PC-9 (cell line): ENCODE measurements at regions not wholly inside any gene's neighbourhood (a gene's known extent, or its start where the extent isn't known, plus 50 kb on each side); places are given as distances from the start of the nearest gene placed in this dataset.

Experiments used
- BruUV-seq: library from RNA; stranded (reverse); fragments of 400-500 nt; replicated peaks from 2 replicates; lab custom pipeline; 2021; lab: Mats Ljungman, UMichigan
- CTCF ChIA-PET: fragments of 300-600 bp; sonication (Branson Sonifier 250); formaldehyde crosslinking; loops from one replicate; lab custom pipeline; 2022; ENCODE audit warnings: antibody characterized with exemption; lab: Charles Lee
- POLR2A ChIA-PET: fragments of 300-600 bp; sonication (Branson Sonifier 250); formaldehyde crosslinking; loops from one replicate; lab custom pipeline; 2022; ENCODE audit warnings: antibody characterized with exemption; ENCODE audit not compliant: unreplicated experiment; lab: Charles Lee
- DNase-seq, 2 experiments: peaks; one replicate each; pipeline versions ENCODE4 v3.0.0 to v3.0.0-alpha.2; 2015 to 2022; ENCODE audit warnings: mixed read lengths in 1 of 2
- H2AFZ ChIP-seq: fragments of 200-600 bp; sonication (generic); 2 replicates; pipeline ENCODE4 v1.8.1; 2017; ENCODE audit warnings: antibody characterized with exemption
- H3F3A ChIP-seq: fragments of 200-600 bp; sonication (generic); 2 replicates; pipeline ENCODE4 v1.8.1; 2017; ENCODE audit warnings: antibody characterized with exemption, mild to moderate bottlenecking, low read depth; ENCODE audit not compliant: insufficient read depth
- H3K27ac ChIP-seq: fragments of 200-600 bp; sonication (generic); 2 replicates; pipeline ENCODE4 v1.6.1; 2016; ENCODE audit warnings: mixed run types
- H3K27me3 ChIP-seq: fragments of 200-600 bp; sonication (generic); 2 replicates; pipeline ENCODE4 v1.6.1; 2016; ENCODE audit warnings: low read depth, mixed run types; ENCODE audit not compliant: insufficient read depth
- H3K36me3 ChIP-seq: fragments of 200-600 bp; sonication (generic); 2 replicates; pipeline ENCODE4 v1.6.1; 2016; ENCODE audit warnings: low read depth, mixed run types
- H3K4me1 ChIP-seq: fragments of 200-600 bp; sonication (generic); replicated peaks from 2 replicates; pipeline ENCODE4 v1.6.1; 2016; ENCODE audit warnings: mixed run types; ENCODE audit not compliant: insufficient read depth
- H3K4me2 ChIP-seq: fragments of 200-600 bp; sonication (generic); 2 replicates; pipeline ENCODE4 v1.6.1; 2017; ENCODE audit warnings: mixed run types
- H3K4me3 ChIP-seq: fragments of 200-600 bp; sonication (generic); 2 replicates; pipeline ENCODE4 v1.6.1; 2016; ENCODE audit warnings: mixed run types
- H3K79me2 ChIP-seq: fragments of 200-600 bp; sonication (generic); 2 replicates; pipeline ENCODE4 v1.6.1; 2017; ENCODE audit warnings: low read depth, mixed run types
- H3K9me2 ChIP-seq: fragments of 200-600 bp; sonication (generic); 2 replicates; pipeline ENCODE4 v1.8.1; 2017; ENCODE audit warnings: mild to moderate bottlenecking; ENCODE audit not compliant: insufficient read depth
- H3K9me3 ChIP-seq: fragments of 200-600 bp; sonication (generic); 2 replicates; pipeline ENCODE4 v1.8.1; 2016; ENCODE audit warnings: low read depth; ENCODE audit not compliant: insufficient read depth
- H4K20me1 ChIP-seq: fragments of 200-600 bp; sonication (generic); 2 replicates; pipeline ENCODE4 v1.8.1; 2017; ENCODE audit not compliant: insufficient read depth
- CTCF ChIP-seq: fragments of 200-600 bp; sonication (generic); conservative IDR thresholded peaks from 2 replicates; pipeline ENCODE4 v1.6.1; 2017; ENCODE audit warnings: mixed run types, antibody characterized with exemption, mild to moderate bottlenecking, moderate library complexity
- EZH2 ChIP-seq: fragments of 200-600 bp; sonication (generic); IDR thresholded peaks from 2 replicates; pipeline ENCODE4 v1.8.0; 2017; ENCODE audit warnings: antibody characterized with exemption, low read depth
- intact Hi-C: fragments of 100-400 bp; cut with micrococcal nuclease; formaldehyde crosslinking; loops from one replicate; pipeline ENCODE4 v1.10.0; 2022; ENCODE audit not compliant: unreplicated experiment

- H3K36me3 ChIP-seq, result no peaks in the 10 kb centered on the region
- no peaks in the 10 kb centered on the region for H3K9me2 ChIP-seq
- H3F3A ChIP-seq, result no peaks in the 10 kb centered on the region
- ChIA-PET POLR2A (no interaction called here), CTCF (interaction anchor here (0.8 kb wide), 1 partner anchor 1692 kb away, joined by 3 read pairs; no protein-coding TSS in a partner anchor)
- no peak overlapping the region for H2AFZ ChIP-seq
- intact Hi-C loops, result loop anchor here (10.0 kb wide), 1 partner anchor 1281 kb away; no protein-coding TSS in a partner anchor
- no peaks in the 10 kb centered on the region for H3K9me3 ChIP-seq
- H3K79me2 ChIP-seq, result no peaks in the 10 kb centered on the region
- H3K27ac ChIP-seq, result no peak overlapping the region
- no peaks in the 10 kb centered on the region for H4K20me1 ChIP-seq
- no peak for TF ChIP-seq EZH2
- no peak for TF ChIP-seq CTCF
- H3K27me3 ChIP-seq, result no peaks in the 10 kb centered on the region
- no TSS peak for BruUV-seq
- no peaks in the 10 kb centered on the region for H3K4me1 ChIP-seq
- H3K4me3 ChIP-seq, result no peak overlapping the region
- H3K4me2 ChIP-seq, result no peak overlapping the region
- DNase-seq, result no peak
These were observed 94.7 kb upstream of the LYZL2 start for GRCh38 chr10:30724296-30724695.

- Histone ChIP-seq H3K27me3 (no peaks in the 10 kb centered on the region), H2AFZ (no peak overlapping the region), H3K4me2 (no peak overlapping the region), H3K4me3 (no peak overlapping the region), H3K27ac (no peak overlapping the region), H3K9me2 (no peaks in the 10 kb centered on the region), H3K4me1 (0 out of 2 replicates have a peak, but pooled peaks cover 4% of the 10 kb centered on the region), H3K36me3 (no peaks in the 10 kb centered on the region), H3F3A (no peaks in the 10 kb centered on the region), H3K9me3 (no peaks in the 10 kb centered on the region), H3K79me2 (no peaks in the 10 kb centered on the region), H4K20me1 (no peaks in the 10 kb centered on the region)
- POLR2A ChIA-PET, result no interaction called here
- CTCF ChIA-PET, result interaction anchor here (0.6 to 0.7 kb wide), 2 partner anchors 67 to 668 kb away, joined by 4 to 6 read pairs; no protein-coding TSS in a partner anchor
- TF ChIP-seq CTCF, result no peak
- TF ChIP-seq EZH2, result no peak
- no peak for DNase-seq
- no TSS peak for BruUV-seq
- intact Hi-C loops, result loop anchor here (10.0 kb wide), 1 partner anchor 1282 kb away; no protein-coding TSS in a partner anchor
These were observed 93.5 kb upstream of the LYZL2 start for GRCh38 chr10:30722956-30723620.

GRCh38 chr10:30719832-30720231 is 90.3 kb upstream of the LYZL2 start:
- BruUV-seq, result no TSS peak
- H3K4me3 ChIP-seq, result no peak overlapping the region

More at GRCh38 chr10:30719832-30720231, 90.3 kb upstream of the LYZL2 start:
- Histone ChIP-seq H3K4me2 (no peak overlapping the region), H2AFZ (no peak overlapping the region), H3K79me2 (no peaks in the 10 kb centered on the region), H3K9me3 (no peaks in the 10 kb centered on the region), H3K27ac (no peak overlapping the region), H3F3A (no peaks in the 10 kb centered on the region), H3K4me1 (0 out of 2 replicates have a peak, but pooled peaks cover 4% of the 10 kb centered on the region), H4K20me1 (no peaks in the 10 kb centered on the region), H3K27me3 (no peaks in the 10 kb centered on the region), H3K36me3 (no peaks in the 10 kb centered on the region), H3K9me2 (no peaks in the 10 kb centered on the region)
- TF ChIP-seq CTCF (no peak), EZH2 (no peak)
- DNase-seq, result no peak
- POLR2A ChIA-PET, result no interaction called here
- CTCF ChIA-PET, result no interaction called here
- intact Hi-C loops, result loop anchor here (2.0 to 10.0 kb wide), 2 partner anchors 49 to 1285 kb away; no protein-coding TSS in a partner anchor
